ENCODE measurements at regions not wholly inside any gene's neighbourhood (a gene's known extent, or its start where the extent isn't known, plus 50 kb on each side); places are given as distances from the start of the nearest gene placed in this dataset.

- H3K4me1 ChIP-seq, result no peaks in the 10 kb centered on the region
- DNase-seq (no peak), ATAC-seq (no peak)
- intact Hi-C loops (cut with DNase I; ENCODE audit: low total_unique reads), result no loop called here
- no peaks in the 10 kb centered on the region for H3K36me3 ChIP-seq
- TF ChIP-seq CTCF (IDR thresholded peaks at IDR 0.05 in 4 of 5, conservative IDR thresholded peaks at IDR 0.05 in 1 of 5), result no peak
- TF ChIP-seq POLR2A (IDR thresholded peaks at IDR 0.05), result no peak
- in situ Hi-C loops (cut with MboI; ENCODE audit: low sequenced_read_pairs in 4 of 4), result no loop called here
- no peaks in the 10 kb centered on the region for H3K27me3 ChIP-seq
- H3K27ac ChIP-seq, result no peak overlapping the region
- H3K9me3 ChIP-seq, result no peaks in the 10 kb centered on the region
- no peak overlapping the region for H3K4me3 ChIP-seq
These were observed 147.0 kb downstream of the HS3ST1 start for GRCh38 chr4:11281720-11282119.

GRCh38 chr4:11271263-11271662 lies 157.4 kb downstream of the HS3ST1 start:
- H3K4me3 ChIP-seq, result no peak overlapping the region
- ATAC-seq, result no peak
- in situ Hi-C loops (cut with MboI; ENCODE audit: low sequenced_read_pairs in 4 of 4), result no loop called here

GRCh38 chr4:11268149-11268548 lies 160.5 kb downstream of the HS3ST1 start:
- no peak overlapping the region for H3K4me3 ChIP-seq
- no peaks in the 10 kb centered on the region for H3K9me3 ChIP-seq
- in situ Hi-C loops (cut with MboI; ENCODE audit: low sequenced_read_pairs in 4 of 4), result no loop called here
- TF ChIP-seq CTCF (IDR thresholded peaks at IDR 0.05 in 4 of 5, conservative IDR thresholded peaks at IDR 0.05 in 1 of 5) (no peak), POLR2A (IDR thresholded peaks at IDR 0.05) (no peak)
- ATAC-seq, result no peak
- no peaks in the 10 kb centered on the region for H3K36me3 ChIP-seq
- H3K27me3 ChIP-seq, result no peaks in the 10 kb centered on the region
- intact Hi-C loops (cut with DNase I; ENCODE audit: low total_unique reads), result no loop called here
- DNase-seq, result no peak
- no peaks in the 10 kb centered on the region for H3K4me1 ChIP-seq
- no peak overlapping the region for H3K27ac ChIP-seq

More at GRCh38 chr4:11271263-11271662, 157.4 kb downstream of the HS3ST1 start:
- intact Hi-C loops (cut with DNase I; ENCODE audit: low total_unique reads), result no loop called here
- Histone ChIP-seq H3K4me1 (no peaks in the 10 kb centered on the region), H3K27me3 (no peaks in the 10 kb centered on the region), H3K9me3 (no peaks in the 10 kb centered on the region), H3K27ac (no peak overlapping the region), H3K36me3 (no peaks in the 10 kb centered on the region)
- DNase-seq, result no peak
- TF ChIP-seq POLR2A (IDR thresholded peaks at IDR 0.05) (no peak), CTCF (IDR thresholded peaks at IDR 0.05 in 4 of 5, conservative IDR thresholded peaks at IDR 0.05 in 1 of 5) (no peak)

GRCh38 chr4:11264841-11265240 lies 163.9 kb downstream of the HS3ST1 start:
- no peak for TF ChIP-seq POLR2A (IDR thresholded peaks at IDR 0.05)
- TF ChIP-seq CTCF (IDR thresholded peaks at IDR 0.05 in 4 of 5, conservative IDR thresholded peaks at IDR 0.05 in 1 of 5), result no peak
- no peak for DNase-seq
- no peak overlapping the region for H3K27ac ChIP-seq
- ATAC-seq, result no peak
- in situ Hi-C loops (cut with MboI; ENCODE audit: low sequenced_read_pairs in 4 of 4) (no loop called here), intact Hi-C loops (cut with DNase I; ENCODE audit: low total_unique reads) (no loop called here)
- H3K36me3 ChIP-seq, result no peaks in the 10 kb centered on the region
- no peaks in the 10 kb centered on the region for H3K9me3 ChIP-seq
- no peaks in the 10 kb centered on the region for H3K4me1 ChIP-seq
- no peaks in the 10 kb centered on the region for H3K27me3 ChIP-seq
- H3K4me3 ChIP-seq, result no peak overlapping the region

- no peaks in the 10 kb centered on the region for H3K36me3 ChIP-seq
- ATAC-seq, result no peak
- no peaks in the 10 kb centered on the region for H3K27me3 ChIP-seq
- H3K4me1 ChIP-seq, result no peaks in the 10 kb centered on the region
- H3K27ac ChIP-seq, result no peak overlapping the region
- intact Hi-C loops (cut with DNase I; ENCODE audit: low total_unique reads), result no loop called here
- H3K9me3 ChIP-seq, result no peaks in the 10 kb centered on the region
- in situ Hi-C loops (cut with MboI; ENCODE audit: low sequenced_read_pairs in 4 of 4), result no loop called here
- no peak overlapping the region for H3K4me3 ChIP-seq
- TF ChIP-seq CTCF (IDR thresholded peaks at IDR 0.05 in 4 of 5, conservative IDR thresholded peaks at IDR 0.05 in 1 of 5) (no peak), POLR2A (IDR thresholded peaks at IDR 0.05) (no peak)
- no peak for DNase-seq
These were observed 164.3 kb downstream of the HS3ST1 start for GRCh38 chr4:11264346-11264745.

Measured in gastrocnemius medialis (tissue), 4 donors.